ENCODE measurements at regions not wholly inside any gene's neighbourhood (a gene's known extent, or its start where the extent isn't known, plus 50 kb on each side); places are given as distances from the start of the nearest gene placed in this dataset.

DNA sequence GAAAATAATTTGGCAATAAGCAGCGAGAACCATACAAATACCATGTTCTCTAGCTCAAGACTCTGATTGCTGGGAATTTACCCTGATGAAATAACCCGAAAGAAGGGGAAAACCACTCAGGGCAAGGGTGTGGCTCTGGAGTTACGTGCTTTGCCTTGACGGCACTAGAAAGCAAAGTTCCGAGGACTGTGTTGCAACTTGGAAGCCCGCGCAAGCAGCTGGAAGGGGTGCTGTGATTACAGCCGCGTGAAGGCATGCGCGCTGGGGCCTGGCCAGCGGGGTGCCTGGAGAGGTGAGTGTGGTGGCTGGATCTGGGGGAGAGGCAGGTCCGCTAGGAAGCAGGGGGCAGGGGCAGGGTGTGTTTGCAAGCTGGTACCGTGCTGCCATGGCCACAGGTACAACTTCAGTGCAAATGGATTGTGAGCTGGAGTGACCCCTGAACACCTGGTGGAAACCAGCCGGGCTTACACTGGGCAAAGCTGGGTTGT, 52.6 kb upstream of the CNOT6 start:
- TF ChIP-seq, protein P1, sequence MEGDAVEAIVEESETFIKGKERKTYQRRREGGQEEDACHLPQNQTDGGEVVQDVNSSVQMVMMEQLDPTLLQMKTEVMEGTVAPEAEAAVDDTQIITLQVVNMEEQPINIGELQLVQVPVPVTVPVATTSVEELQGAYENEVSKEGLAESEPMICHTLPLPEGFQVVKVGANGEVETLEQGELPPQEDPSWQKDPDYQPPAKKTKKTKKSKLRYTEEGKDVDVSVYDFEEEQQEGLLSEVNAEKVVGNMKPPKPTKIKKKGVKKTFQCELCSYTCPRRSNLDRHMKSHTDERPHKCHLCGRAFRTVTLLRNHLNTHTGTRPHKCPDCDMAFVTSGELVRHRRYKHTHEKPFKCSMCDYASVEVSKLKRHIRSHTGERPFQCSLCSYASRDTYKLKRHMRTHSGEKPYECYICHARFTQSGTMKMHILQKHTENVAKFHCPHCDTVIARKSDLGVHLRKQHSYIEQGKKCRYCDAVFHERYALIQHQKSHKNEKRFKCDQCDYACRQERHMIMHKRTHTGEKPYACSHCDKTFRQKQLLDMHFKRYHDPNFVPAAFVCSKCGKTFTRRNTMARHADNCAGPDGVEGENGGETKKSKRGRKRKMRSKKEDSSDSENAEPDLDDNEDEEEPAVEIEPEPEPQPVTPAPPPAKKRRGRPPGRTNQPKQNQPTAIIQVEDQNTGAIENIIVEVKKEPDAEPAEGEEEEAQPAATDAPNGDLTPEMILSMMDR (IDR thresholded peaks at IDR 0.05): no peak
- no peak for TF ChIP-seq EZH2phosphoT487 (IDR thresholded peaks at IDR 0.05)
